B cell (primary cell): ENCODE measurements at regions not wholly inside any gene's neighbourhood (a gene's known extent, or its start where the extent isn't known, plus 50 kb on each side); places are given as distances from the start of the nearest gene placed in this dataset.

ENCODE experiments used
- ATAC-seq: fragments of 200-7000 bp; cut with Tn5 transposase; one replicate; pipeline ENCODE4 v1.10.0; 2021; ENCODE audit warnings: low read depth, mild to moderate bottlenecking, moderate number of reproducible peaks, moderate library complexity
- CTCF ChIA-PET: fragments of 350-600 bp; sonication (Branson Sonifier 250); formaldehyde crosslinking; loops from one replicate; lab custom pipeline; 2021; ENCODE audit warnings: antibody characterized with exemption, inconsistent platforms; lab: Charles Lee
- POLR2A ChIA-PET: fragments of 350-600 bp; sonication (Branson Sonifier 250); formaldehyde crosslinking; loops from one replicate; lab custom pipeline; 2021; ENCODE audit warnings: antibody characterized with exemption; lab: Charles Lee
- DNase-seq: peaks from one replicate; pipeline ENCODE4 v3.0.0; 2013
- H2AFZ ChIP-seq: 2 replicates; pipeline ENCODE4 v1.6.1; 2012; ENCODE audit warnings: mild to moderate bottlenecking, low read depth, low read length; ENCODE audit not compliant: insufficient read depth, poor library complexity, severe bottlenecking
- H3K27ac ChIP-seq, 2 donors: 1 replicate in 1 of 2; 2 replicates in 1 of 2; pipeline ENCODE4 v1.5.1; 2012 to 2013; ENCODE audit warnings: low read length in 2 of 2, mild to moderate bottlenecking in 2 of 2, moderate library complexity in 1 of 2
- H3K27me3 ChIP-seq, 4 experiments: fragments of 200-600 bp in 1 of 4; sonication (generic) in 1 of 4; replicated peaks in 1 of 4; 1 replicate in 2 of 4; 2 replicates in 2 of 4; pipeline versions ENCODE4 v1.6.1 to v1.7.0; 2013 to 2016; ENCODE audit warnings: low read length in 3 of 4, mild to moderate bottlenecking in 2 of 4, mixed read lengths in 1 of 4, moderate library complexity in 1 of 4; ENCODE audit not compliant: insufficient read depth in 4 of 4, control insufficient read depth in 3 of 4; ENCODE audit errors: control extremely low read depth in 1 of 4
- H3K36me3 ChIP-seq, 2 experiments: replicated peaks in 1 of 2; 1 replicate in 1 of 2; 2 replicates in 1 of 2; pipeline versions ENCODE4 v1.6.1 to v1.7.1; 2013; ENCODE audit warnings: low read length in 1 of 2; ENCODE audit not compliant: insufficient read depth in 2 of 2, control insufficient read depth in 1 of 2; ENCODE audit errors: control extremely low read depth in 1 of 2, extremely low read depth in 1 of 2
- H3K4me1 ChIP-seq, 2 donors: fragments of 200-600 bp in 1 of 2; sonication (generic) in 1 of 2; 1 replicate in 1 of 2; 2 replicates in 1 of 2; pipeline versions ENCODE4 v1.5.1 to v1.6.1; 2013 to 2017; ENCODE audit warnings: low read length in 2 of 2; ENCODE audit not compliant: control insufficient read depth in 2 of 2, insufficient read depth in 2 of 2
- H3K4me2 ChIP-seq: replicated peaks from 2 replicates; pipeline ENCODE3; 2012; ENCODE audit warnings: mild to moderate bottlenecking, low read depth, low read length; ENCODE audit not compliant: poor library complexity, severe bottlenecking
- H3K4me3 ChIP-seq, 5 experiments: fragments of 200-600 bp in 1 of 5; sonication (generic) in 1 of 5; 1 replicate in 3 of 5; 2 replicates in 2 of 5; pipeline versions ENCODE4 v1.5.1 to v1.7.0; 2011 to 2016; ENCODE audit warnings: low read length in 4 of 5, mild to moderate bottlenecking in 4 of 5, low read depth in 2 of 5, control low read depth in 1 of 5, moderate library complexity in 1 of 5; ENCODE audit not compliant: insufficient read depth in 1 of 5; ENCODE audit errors: control extremely low read depth in 1 of 5, extremely low read depth in 1 of 5
- H3K79me2 ChIP-seq: fragments of 200-600 bp; sonication (generic); one replicate; pipeline ENCODE4 v1.6.0; 2016; ENCODE audit warnings: low read length; ENCODE audit not compliant: control insufficient read depth, insufficient read depth
- H3K9ac ChIP-seq: fragments of 200-600 bp; sonication (generic); 2 replicates; pipeline ENCODE4 v1.6.1; 2017; ENCODE audit warnings: mild to moderate bottlenecking, low read length, moderate library complexity
- H3K9me3 ChIP-seq, 3 donors: one replicate each; pipeline versions ENCODE4 v1.6.1 to v1.7.1; 2013; ENCODE audit warnings: low read length in 2 of 3; ENCODE audit not compliant: control insufficient read depth in 2 of 3, insufficient read depth in 1 of 3; ENCODE audit errors: control extremely low read depth in 1 of 3
- H4K20me1 ChIP-seq: 2 replicates; pipeline ENCODE4 v1.6.0; 2012; ENCODE audit warnings: mild to moderate bottlenecking, low read length; ENCODE audit not compliant: insufficient read depth, control insufficient read depth, poor library complexity, severe bottlenecking
- H3K27ac Mint-ChIP-seq: one replicate; pipeline ENCODE4 v1.8.0; 2021; ENCODE audit warnings: mixed read lengths
- H3K27me3 Mint-ChIP-seq: one replicate; pipeline ENCODE4 v1.8.0; 2021; ENCODE audit warnings: mixed read lengths
- H3K4me1 Mint-ChIP-seq: one replicate; pipeline ENCODE4 v1.8.0; 2021; ENCODE audit warnings: mixed read lengths
- H3K4me3 Mint-ChIP-seq: one replicate; pipeline ENCODE4 v1.8.0; 2021; ENCODE audit warnings: mixed read lengths
- H3K9me3 Mint-ChIP-seq: one replicate; pipeline ENCODE4 v1.8.0; 2022; ENCODE audit warnings: mixed read lengths; ENCODE audit not compliant: insufficient read depth
- CTCF ChIP-seq: fragments of 200-600 bp; IDR thresholded peaks from one replicate; pipeline ENCODE4 v1.8.0; 2022; ENCODE audit warnings: antibody characterized with exemption, mild to moderate bottlenecking
- EZH2 ChIP-seq: IDR thresholded peaks from 2 replicates; pipeline ENCODE4 v1.6.1; 2012; ENCODE audit warnings: borderline replicate concordance, low read depth, mild to moderate bottlenecking, moderate library complexity, low read length; ENCODE audit not compliant: insufficient read depth, poor library complexity, severe bottlenecking
- WGBS: methylation state at CpG from one replicate; pipeline ENCODE4 v1.1.5; 2013; ENCODE audit warnings: missing lambda C conversion rate; ENCODE audit not compliant: insufficient coverage; 5-methylcytosine and 5-hydroxymethylcytosine counted together
- intact Hi-C: fragments of 100-400 bp; cut with micrococcal nuclease; formaldehyde crosslinking; loops from one replicate; pipeline ENCODE4 v1.10.0; 2022

GRCh38 chr4:67151376-67152343 is 393.6 kb downstream of the CENPC start:
- ATAC-seq = no peak
- WGBS = 92% methylated on average over 32 of the region's 45 CpGs
- H3K4me1 ChIP-seq = no peaks in the 10 kb centered on the region
- no peaks in the 10 kb centered on the region for H3K36me3 ChIP-seq
- H3K79me2 ChIP-seq = no peaks in the 10 kb centered on the region
- H2AFZ ChIP-seq = no peak overlapping the region
- no peaks in the 10 kb centered on the region for H4K20me1 ChIP-seq
- H3K27ac ChIP-seq = no peak overlapping the region
- Mint-ChIP-seq H3K4me3 (no peak overlapping the region), H3K27ac (no peak overlapping the region), H3K9me3 (no peaks in the 10 kb centered on the region), H3K4me1 (no peaks in the 10 kb centered on the region), H3K27me3 (no peaks in the 10 kb centered on the region)
- H3K27me3 ChIP-seq = no peaks in the 10 kb centered on the region
- intact Hi-C loops = no loop called here
- no peak overlapping the region for H3K9ac ChIP-seq
- ChIA-PET POLR2A (no interaction called here), CTCF (no interaction called here)
- H3K9me3 ChIP-seq = peaks cover 0 to 9% (median 0%) of the 10 kb centered on the region in 3 donors
- DNase-seq = no peak
- H3K4me2 ChIP-seq = no peak overlapping the region
- no peak overlapping the region for H3K4me3 ChIP-seq
- TF ChIP-seq CTCF (no peak), EZH2 (no peak)

GRCh38 chr4:67141586-67141985 is 403.7 kb downstream of the CENPC start:
- no peak overlapping the region for H3K27ac Mint-ChIP-seq
- H2AFZ ChIP-seq = no peak overlapping the region
- WGBS = no CpG with 5 or more reads among the region's 2 CpGs
- no peaks in the 10 kb centered on the region for H3K4me1 Mint-ChIP-seq
- ATAC-seq (no peak), DNase-seq (no peak)
- H3K9me3 ChIP-seq = no peaks in the 10 kb centered on the region
- H3K4me3 Mint-ChIP-seq = no peak overlapping the region
- H3K9ac ChIP-seq = no peak overlapping the region
- H3K4me1 ChIP-seq = no peaks in the 10 kb centered on the region
- no peak overlapping the region for H3K27ac ChIP-seq
- CTCF ChIA-PET = no interaction called here
- no peaks in the 10 kb centered on the region for H3K27me3 Mint-ChIP-seq
- H3K27me3 ChIP-seq = no peaks in the 10 kb centered on the region
- H3K4me3 ChIP-seq = no peak overlapping the region
- no peaks in the 10 kb centered on the region for H3K79me2 ChIP-seq
- POLR2A ChIA-PET = no interaction called here
- no peaks in the 10 kb centered on the region for H3K36me3 ChIP-seq
- no peak overlapping the region for H3K4me2 ChIP-seq
- TF ChIP-seq CTCF = no peak
- no peak for TF ChIP-seq EZH2
- intact Hi-C loops = no loop called here
- no peaks in the 10 kb centered on the region for H3K9me3 Mint-ChIP-seq
- H4K20me1 ChIP-seq = no peaks in the 10 kb centered on the region
